D721Med (cell line): ENCODE measurements at regions not wholly inside any gene's neighbourhood (a gene's known extent, or its start where the extent isn't known, plus 50 kb on each side); places are given as distances from the start of the nearest gene placed in this dataset.

Source experiments
- DNase-seq: peaks from one replicate; pipeline ENCODE4 v3.0.0; 2011; ENCODE audit warnings: low spot score; ENCODE audit not compliant: insufficient read length
- FAIRE-seq: peaks from 2 replicates; lab custom pipeline; 2011; peaks lifted over from hg19 to GRCh38; lab: Jason Lieb, UNC
- TF ChIP-seq, protein P1 (sequence below): IDR thresholded peaks from 2 replicates; pipeline ENCODE4 v1.5.1; 2012; ENCODE audit warnings: mild to moderate bottlenecking, control low read depth; ENCODE audit not compliant: insufficient read depth; ENCODE audit errors: missing control alignments

DNA sequence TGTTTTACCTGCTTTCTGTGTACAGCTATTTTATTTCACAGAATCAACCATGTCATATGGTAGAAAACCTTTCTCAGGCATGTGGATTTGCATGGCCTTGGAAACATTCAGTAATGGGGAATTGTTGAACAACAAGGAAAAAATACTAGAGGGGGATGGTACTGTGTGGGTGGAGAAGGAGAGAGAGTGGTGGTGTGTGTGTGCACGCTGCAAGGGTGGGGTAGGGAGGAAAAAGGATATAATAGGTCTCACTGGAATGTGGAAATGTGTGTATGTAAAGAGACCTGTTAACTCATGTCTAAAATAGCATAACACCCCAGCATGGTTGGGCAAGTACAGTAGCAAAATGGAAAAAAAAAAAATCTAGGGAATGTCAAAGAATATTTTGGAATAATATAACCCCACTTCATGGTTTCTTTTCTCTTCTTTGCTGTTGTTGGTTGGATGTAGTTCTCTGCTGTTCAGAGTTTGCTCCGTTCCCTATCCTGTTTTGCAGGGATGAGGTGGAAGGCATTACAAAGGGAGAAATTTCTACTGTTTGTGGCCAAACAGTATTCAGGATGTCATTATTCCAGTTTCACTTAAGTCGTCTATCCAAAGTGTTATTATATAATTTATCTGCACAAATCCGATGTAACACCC lies 93.9 kb upstream of the CITED2 start:
- FAIRE-seq = no peak
- TF ChIP-seq, protein P1, sequence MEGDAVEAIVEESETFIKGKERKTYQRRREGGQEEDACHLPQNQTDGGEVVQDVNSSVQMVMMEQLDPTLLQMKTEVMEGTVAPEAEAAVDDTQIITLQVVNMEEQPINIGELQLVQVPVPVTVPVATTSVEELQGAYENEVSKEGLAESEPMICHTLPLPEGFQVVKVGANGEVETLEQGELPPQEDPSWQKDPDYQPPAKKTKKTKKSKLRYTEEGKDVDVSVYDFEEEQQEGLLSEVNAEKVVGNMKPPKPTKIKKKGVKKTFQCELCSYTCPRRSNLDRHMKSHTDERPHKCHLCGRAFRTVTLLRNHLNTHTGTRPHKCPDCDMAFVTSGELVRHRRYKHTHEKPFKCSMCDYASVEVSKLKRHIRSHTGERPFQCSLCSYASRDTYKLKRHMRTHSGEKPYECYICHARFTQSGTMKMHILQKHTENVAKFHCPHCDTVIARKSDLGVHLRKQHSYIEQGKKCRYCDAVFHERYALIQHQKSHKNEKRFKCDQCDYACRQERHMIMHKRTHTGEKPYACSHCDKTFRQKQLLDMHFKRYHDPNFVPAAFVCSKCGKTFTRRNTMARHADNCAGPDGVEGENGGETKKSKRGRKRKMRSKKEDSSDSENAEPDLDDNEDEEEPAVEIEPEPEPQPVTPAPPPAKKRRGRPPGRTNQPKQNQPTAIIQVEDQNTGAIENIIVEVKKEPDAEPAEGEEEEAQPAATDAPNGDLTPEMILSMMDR = no peak
- no peak for DNase-seq

DNA sequence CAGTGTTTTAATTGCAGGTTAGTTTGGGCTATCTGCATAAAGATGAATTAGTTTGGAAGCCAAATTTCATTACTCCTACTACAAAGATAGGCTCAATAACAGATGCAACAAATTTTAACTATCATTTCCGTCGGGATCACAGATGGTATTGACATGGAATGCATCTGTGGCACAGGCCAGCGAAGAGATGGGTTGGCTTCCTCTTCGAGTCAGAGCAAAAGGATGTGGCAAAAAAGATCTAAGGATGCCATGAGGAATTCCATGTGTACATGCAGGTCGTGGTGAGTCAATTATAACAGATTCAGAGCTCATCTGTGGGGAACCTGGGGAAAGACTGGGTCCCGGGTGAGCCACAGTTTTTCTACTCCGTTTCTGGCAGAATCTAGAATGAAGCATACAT lies 83.0 kb upstream of the CITED2 start:
- TF ChIP-seq, protein P1 = no peak

DNA sequence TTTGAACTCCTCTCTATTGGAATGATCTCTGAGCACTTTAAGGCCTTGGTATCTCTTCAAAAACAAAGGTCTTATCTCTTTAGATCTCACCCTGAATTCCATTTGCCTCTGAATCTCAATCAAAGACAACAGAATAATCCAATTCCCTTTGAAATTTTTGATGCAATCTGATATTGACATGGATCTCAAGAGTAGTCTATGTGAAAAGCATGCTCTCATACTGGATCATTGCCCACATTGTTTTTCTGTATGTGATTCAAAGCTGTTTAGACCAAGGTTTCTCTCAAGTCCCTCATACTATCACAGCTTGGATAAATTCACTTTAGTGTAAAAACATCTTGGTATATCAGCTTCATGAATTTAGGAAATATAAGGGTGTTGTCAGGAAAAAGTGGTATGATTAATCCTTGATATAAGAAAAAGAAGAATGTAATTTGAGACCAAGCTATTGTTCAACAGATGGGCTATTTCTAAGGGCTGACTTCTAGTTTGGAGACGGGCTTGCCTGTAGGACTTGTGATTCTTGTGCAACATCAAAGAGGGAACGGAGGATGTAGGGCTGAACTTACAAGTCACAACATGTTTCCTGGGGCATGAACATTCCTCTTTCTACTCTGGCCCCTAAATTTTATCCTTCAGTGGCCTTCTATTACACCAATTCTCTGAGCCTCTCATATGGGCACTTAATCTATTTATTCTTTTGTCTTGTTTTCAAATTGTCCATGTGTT lies 77.9 kb upstream of the CITED2 start:
- FAIRE-seq (no peak), DNase-seq (no peak)
- TF ChIP-seq, protein P1 = no peak

More for the DNA sequence above, 83.0 kb upstream of the CITED2 start:
- FAIRE-seq = no peak
- DNase-seq = no peak

DNA sequence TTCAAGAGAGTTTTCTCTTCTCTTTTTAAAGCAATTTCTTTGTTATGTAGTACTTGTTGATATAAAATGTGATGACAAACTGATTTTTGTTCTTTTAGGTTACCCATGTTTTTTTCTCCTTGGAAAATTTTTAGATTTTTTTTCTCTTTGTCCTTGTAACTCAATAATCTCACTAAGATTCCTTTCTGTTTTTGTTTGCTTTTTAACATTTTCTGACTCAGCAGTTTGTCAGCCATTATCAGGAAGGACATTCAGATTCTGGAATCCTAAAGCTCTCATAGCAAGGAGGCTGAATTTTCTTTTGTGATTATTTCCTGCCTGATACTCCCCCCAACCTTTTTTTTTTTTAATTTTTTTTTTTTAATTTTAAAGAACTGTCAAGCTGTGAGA lies 75.2 kb upstream of the CITED2 start:
- FAIRE-seq = no peak
- DNase-seq = no peak

DNA sequence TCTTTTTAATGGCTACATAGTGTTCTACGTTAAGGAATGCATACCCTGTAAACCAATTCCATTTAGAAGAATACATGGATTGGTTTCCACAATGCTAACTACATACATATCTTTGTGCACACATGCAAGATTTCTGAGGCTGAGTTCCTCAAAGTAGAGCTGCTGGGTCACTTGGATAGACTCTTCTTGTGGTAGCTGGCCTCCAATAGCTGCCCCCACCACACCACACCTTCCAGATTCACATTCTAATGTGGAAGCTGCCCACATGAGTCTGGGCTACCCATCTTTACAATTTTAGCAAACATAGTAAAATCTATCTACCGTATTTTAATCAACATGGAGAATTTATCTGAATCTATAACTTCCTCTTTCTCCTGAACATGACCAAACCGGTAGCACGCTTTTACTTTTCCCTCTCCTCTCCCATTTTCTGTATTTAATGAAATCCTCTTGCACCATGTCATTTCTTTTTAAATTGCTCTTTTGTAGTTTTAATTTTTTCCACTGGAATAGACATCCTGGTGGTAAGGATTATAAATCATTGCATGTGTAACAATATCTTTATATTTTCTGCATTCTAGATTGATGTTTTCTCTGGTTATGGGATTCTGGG lies 74.7 kb upstream of the CITED2 start:
- FAIRE-seq = no peak
- TF ChIP-seq, protein P1 = no peak
- DNase-seq = no peak

More for the DNA sequence above, 75.2 kb upstream of the CITED2 start:
- TF ChIP-seq, protein P1 = no peak

DNA sequence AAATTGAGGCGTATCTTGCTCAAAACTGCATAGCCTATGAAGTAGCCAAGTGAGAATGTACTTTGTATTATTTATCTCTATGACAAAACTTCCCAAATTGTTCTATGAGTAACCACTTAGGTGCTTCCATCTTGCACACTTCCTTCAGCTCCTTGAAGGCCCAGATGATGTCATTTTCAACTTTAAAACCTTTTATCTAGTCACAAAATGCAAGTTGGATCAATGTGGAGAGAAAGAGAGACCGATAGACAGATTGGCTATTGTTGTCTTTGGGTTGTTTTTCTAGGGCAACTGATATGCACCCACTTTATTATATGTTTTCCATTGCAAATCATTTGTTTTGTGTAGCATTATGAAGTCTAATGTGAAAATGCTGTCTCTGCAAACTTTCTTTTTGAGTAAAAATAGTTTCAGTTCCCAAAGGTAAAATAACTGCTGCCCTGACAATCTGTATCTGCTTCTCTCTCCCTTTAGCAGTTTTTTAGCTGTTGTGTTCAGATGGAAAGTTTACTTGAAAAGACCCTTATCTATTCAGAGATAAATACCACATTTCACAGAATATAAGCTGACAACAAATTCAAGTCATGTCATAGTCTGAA lies 73.7 kb upstream of the CITED2 start:
- DNase-seq = no peak

More for the DNA sequence above, 73.7 kb upstream of the CITED2 start:
- FAIRE-seq = no peak
- TF ChIP-seq, protein P1 = no peak
